HG03159 (cell line): ENCODE measurements at regions not wholly inside any gene's neighbourhood (a gene's known extent, or its start where the extent isn't known, plus 50 kb on each side); places are given as distances from the start of the nearest gene placed in this dataset.

ENCODE experiments used
- ATAC-seq: cut with Tn5 transposase; IDR thresholded peaks from one replicate; pipeline ENCODE4 v1.9.1; 2021; ENCODE audit warnings: mild to moderate bottlenecking, moderate library complexity; ENCODE audit not compliant: unreplicated experiment

GRCh38 chr1:38352869-38353268 lies 306.3 kb upstream of the POU3F1 start:
- ATAC-seq = no peak

- no peak for ATAC-seq
Measured at GRCh38 chr1:38347446-38348175, 301.0 kb upstream of the POU3F1 start.

GRCh38 chr1:38344716-38345115 lies 298.1 kb upstream of the POU3F1 start:
- no peak for ATAC-seq

- no peak for ATAC-seq
Measured at GRCh38 chr1:38341694-38342093, 295.1 kb upstream of the POU3F1 start.

GRCh38 chr1:38340409-38340808 lies 293.8 kb upstream of the POU3F1 start:
- no peak for ATAC-seq

- no peak for ATAC-seq
Measured at GRCh38 chr1:38337711-38338110, 291.1 kb upstream of the POU3F1 start.

GRCh38 chr1:38336961-38337360 lies 290.4 kb upstream of the POU3F1 start:
- no peak for ATAC-seq

- no peak for ATAC-seq
Measured at GRCh38 chr1:38336301-38336923, 289.8 kb upstream of the POU3F1 start.

GRCh38 chr1:38334930-38335592 lies 288.5 kb upstream of the POU3F1 start:
- no peak for ATAC-seq

- ATAC-seq = no peak
Measured at GRCh38 chr1:38332649-38333310, 286.2 kb upstream of the POU3F1 start.

GRCh38 chr1:38331496-38332210 lies 285.1 kb upstream of the POU3F1 start:
- no peak for ATAC-seq

- no peak for ATAC-seq
Measured at GRCh38 chr1:38330799-38331198, 284.2 kb upstream of the POU3F1 start.

- ATAC-seq = no peak
Measured at GRCh38 chr1:38329644-38330043, 283.1 kb upstream of the POU3F1 start.

- ATAC-seq = no peak
Measured at GRCh38 chr1:38328278-38329035, 281.9 kb upstream of the POU3F1 start.

GRCh38 chr1:38327559-38327973 lies 281.0 kb upstream of the POU3F1 start:
- ATAC-seq = no peak

- ATAC-seq = no peak
Measured at GRCh38 chr1:38326856-38327255, 280.3 kb upstream of the POU3F1 start.

- ATAC-seq = no peak
Measured at GRCh38 chr1:38326135-38326534, 279.5 kb upstream of the POU3F1 start.

- ATAC-seq = no peak
Measured at GRCh38 chr1:38312753-38313152, 266.2 kb upstream of the POU3F1 start.

GRCh38 chr1:38310079-38310478 lies 263.5 kb upstream of the POU3F1 start:
- ATAC-seq = no peak

- no peak for ATAC-seq
Measured at GRCh38 chr1:38308780-38309179, 262.2 kb upstream of the POU3F1 start.
